Gastroesophageal sphincter (tissue), 4 donors: ENCODE measurements at regions not wholly inside any gene's neighbourhood (a gene's known extent, or its start where the extent isn't known, plus 50 kb on each side); places are given as distances from the start of the nearest gene placed in this dataset.

ENCODE experiments used
- ATAC-seq: fragments of 150-250 bp; one replicate; pipeline ENCODE4 v1.9.1; 2016; ENCODE audit warnings: mild to moderate bottlenecking, moderate library complexity
- H3K27ac ChIP-seq, 4 donors: fragments of 200-600 bp; sonication (generic) in 3 of 4; 1 replicate in 3 of 4; 2 replicates in 1 of 4; pipeline ENCODE4 v1.5.1; 2016 to 2019
- H3K27me3 ChIP-seq: fragments of 200-600 bp; sonication (generic); one replicate; pipeline ENCODE4 v1.5.1; 2019
- H3K36me3 ChIP-seq, 2 donors: fragments of 200-600 bp; sonication (generic); one replicate each; pipeline ENCODE4 v1.5.1; 2019; ENCODE audit warnings: control low read depth in 1 of 2
- H3K4me1 ChIP-seq, 3 donors: fragments of 200-600 bp; sonication (generic); 1 replicate in 2 of 3; 2 replicates in 1 of 3; pipeline ENCODE4 v1.5.1; 2016 to 2019; ENCODE audit warnings: control low read depth in 2 of 3
- H3K4me3 ChIP-seq, 2 donors: fragments of 200-600 bp; sonication (generic); one replicate each; pipeline ENCODE4 v1.5.1; 2019; ENCODE audit warnings: mild to moderate bottlenecking in 1 of 2, moderate library complexity in 1 of 2
- H3K9me3 ChIP-seq, 3 donors: fragments of 200-600 bp; sonication (generic); one replicate each; pipeline ENCODE4 v1.5.1; 2017 to 2019; ENCODE audit warnings: control low read depth in 2 of 3
- CTCF ChIP-seq, 4 experiments: fragments of 200-600 bp in 2 of 4; fragments of 450-650 bp in 2 of 4; sonication (generic) in 1 of 4; IDR thresholded peaks; one replicate each; pipeline ENCODE4 v1.5.1; 2017 to 2019; ENCODE audit warnings: antibody characterized with exemption in 4 of 4, mild to moderate bottlenecking in 2 of 4, moderate library complexity in 2 of 4
- EP300 ChIP-seq: sonication (generic); formaldehyde crosslinking; IDR thresholded peaks from one replicate; pipeline ENCODE4 v1.6.1; 2017; ENCODE audit warnings: antibody characterized with exemption, mild to moderate bottlenecking
- POLR2A ChIP-seq, 2 donors: fragments of 450-650 bp; IDR thresholded peaks; one replicate each; pipeline ENCODE4 v1.6.1; 2017; ENCODE audit warnings: antibody characterized with exemption in 2 of 2, mild to moderate bottlenecking in 2 of 2, moderate library complexity in 1 of 2
- POLR2AphosphoS5 ChIP-seq: sonication (generic); formaldehyde crosslinking; IDR thresholded peaks from one replicate; pipeline ENCODE4 v1.6.1; 2017; ENCODE audit warnings: antibody characterized with exemption
- WGBS, 2 donors: methylation state at CpG; one replicate each; pipeline ENCODE4 v1.1.5; 2018; ENCODE audit warnings: low coverage in 1 of 2; 5-methylcytosine and 5-hydroxymethylcytosine counted together

GRCh38 chr2:60614319-60614718 lies 60.9 kb upstream of the BCL11A start:
- no peak overlapping the region for H3K4me3 ChIP-seq
- H3K4me1 ChIP-seq, result no peaks in the 10 kb centered on the region
- no peak for TF ChIP-seq EP300
- TF ChIP-seq POLR2AphosphoS5, result no peak
- no peak for TF ChIP-seq CTCF (IDR thresholded peaks at IDR 0.05)
- no peak for TF ChIP-seq POLR2A (IDR thresholded peaks at IDR 0.05)
- no peak for ATAC-seq
- H3K27me3 ChIP-seq, result peaks cover 6% of the 10 kb centered on the region
- H3K27ac ChIP-seq, result no peak overlapping the region
- 74% methylated on average over 6 of the region's 6 CpGs; no CpG with 5 or more reads in 1 of the 2 donors for WGBS, 2 donors
- H3K9me3 ChIP-seq, result no peaks in the 10 kb centered on the region
- H3K36me3 ChIP-seq, result no peaks in the 10 kb centered on the region

GRCh38 chr2:60621688-60622429 lies 68.4 kb upstream of the BCL11A start:
- no peak for TF ChIP-seq POLR2AphosphoS5
- TF ChIP-seq EP300, result no peak
- no peak for TF ChIP-seq CTCF (IDR thresholded peaks at IDR 0.05)
- TF ChIP-seq POLR2A (IDR thresholded peaks at IDR 0.05), result no peak
- 71 to 91% methylated on average over 6 to 7 of the region's 7 CpGs for WGBS, 2 donors
- peaks cover 21% of the 10 kb centered on the region for H3K27me3 ChIP-seq
- no peaks in the 10 kb centered on the region for H3K36me3 ChIP-seq
- H3K27ac ChIP-seq, result no peak overlapping the region
- H3K4me1 ChIP-seq, result no peaks in the 10 kb centered on the region
- H3K9me3 ChIP-seq, result no peaks in the 10 kb centered on the region
- no peak for ATAC-seq
- H3K4me3 ChIP-seq, result no peak overlapping the region

GRCh38 chr2:60623040-60623439 lies 69.6 kb upstream of the BCL11A start:
- 72 to 80% methylated on average over 2 of the region's 2 CpGs for WGBS, 2 donors
- Histone ChIP-seq H3K36me3 (no peaks in the 10 kb centered on the region), H3K9me3 (no peaks in the 10 kb centered on the region), H3K4me3 (no peak overlapping the region), H3K27ac (no peak overlapping the region), H3K4me1 (no peaks in the 10 kb centered on the region), H3K27me3 (peaks cover 30% of the 10 kb centered on the region)
- ATAC-seq, result no peak
- TF ChIP-seq CTCF (IDR thresholded peaks at IDR 0.05) (no peak), POLR2AphosphoS5 (no peak), POLR2A (IDR thresholded peaks at IDR 0.05) (no peak), EP300 (no peak)

GRCh38 chr2:60627412-60627811 lies 74.0 kb upstream of the BCL11A start:
- H3K27me3 ChIP-seq, result peaks cover 30% of the 10 kb centered on the region
- no peaks in the 10 kb centered on the region for H3K9me3 ChIP-seq
- ATAC-seq, result no peak
- no peak overlapping the region for H3K4me3 ChIP-seq
- 59 to 62% methylated on average over 2 to 3 of the region's 3 CpGs for WGBS, 2 donors
- no peak overlapping the region for H3K27ac ChIP-seq
- TF ChIP-seq EP300, result no peak
- no peak for TF ChIP-seq POLR2A (IDR thresholded peaks at IDR 0.05)
- TF ChIP-seq POLR2AphosphoS5, result no peak
- TF ChIP-seq CTCF (IDR thresholded peaks at IDR 0.05), result no peak
- no peaks in the 10 kb centered on the region for H3K4me1 ChIP-seq
- no peaks in the 10 kb centered on the region for H3K36me3 ChIP-seq

- no peak overlapping the region for H3K4me3 ChIP-seq
- H3K9me3 ChIP-seq, result no peaks in the 10 kb centered on the region
- H3K4me1 ChIP-seq, result no peaks in the 10 kb centered on the region
- WGBS, 2 donors, result 81 to 84% methylated on average over 2 to 3 of the region's 4 CpGs
- no peak for ATAC-seq
- no peak overlapping the region for H3K27ac ChIP-seq
- H3K27me3 ChIP-seq, result peaks cover 34% of the 10 kb centered on the region
- TF ChIP-seq EP300 (no peak), CTCF (IDR thresholded peaks at IDR 0.05) (no peak), POLR2A (IDR thresholded peaks at IDR 0.05) (no peak), POLR2AphosphoS5 (no peak)
- H3K36me3 ChIP-seq, result no peaks in the 10 kb centered on the region
Measured at GRCh38 chr2:60628026-60628425, 74.6 kb upstream of the BCL11A start.
